ENCODE measurements at regions not wholly inside any gene's neighbourhood (a gene's known extent, or its start where the extent isn't known, plus 50 kb on each side); places are given as distances from the start of the nearest gene placed in this dataset.

DNA sequence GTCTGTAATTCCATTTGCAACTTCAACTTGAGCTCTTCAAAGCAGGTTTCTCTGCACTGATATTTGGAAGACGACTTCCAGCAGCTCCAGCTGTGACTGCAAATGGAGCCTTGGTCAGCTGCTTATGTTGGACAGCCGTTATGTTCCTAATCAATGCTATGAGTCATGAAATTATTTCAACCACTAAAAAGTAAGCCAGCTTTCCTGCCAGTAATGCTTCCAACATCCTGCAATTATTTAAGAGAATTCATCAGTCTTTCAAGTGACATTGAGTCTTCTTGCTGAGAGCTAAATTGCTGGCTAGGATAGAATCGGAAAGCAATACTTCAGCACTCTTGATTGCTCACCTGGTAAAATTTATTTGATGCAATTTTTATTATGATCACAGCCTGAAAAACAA lies 375.7 kb downstream of the MMUT start:
- 50 to 61% methylated on average over 3 of the region's 3 CpGs for WGBS, 2 donors
- no peaks in the 10 kb centered on the region for H3K27me3 ChIP-seq

DNA sequence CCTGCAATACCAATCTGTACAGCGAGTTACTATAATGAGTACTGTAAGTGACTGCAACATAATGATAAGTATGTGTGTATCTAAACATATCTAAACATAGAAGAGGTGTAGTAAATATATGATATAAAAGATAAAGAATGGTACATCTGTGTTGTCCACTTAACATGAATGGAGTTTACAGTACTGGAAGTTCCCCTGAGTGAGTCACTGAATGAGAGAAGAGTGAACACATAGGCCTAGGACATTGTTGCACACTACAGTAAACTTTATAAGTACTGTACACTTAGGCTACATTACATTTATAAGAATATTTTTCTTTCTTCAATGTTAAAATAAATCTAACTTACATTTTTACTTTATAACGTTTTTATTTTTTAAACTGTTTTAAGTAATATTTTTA lies 380.4 kb downstream of the MMUT start:
- H3K27me3 ChIP-seq, result no peaks in the 10 kb centered on the region
- H3K9me3 ChIP-seq, result peaks cover 0 to 4% (median 0%) of the 10 kb centered on the region in 4 donors
- no peaks in the 10 kb centered on the region for H3K4me1 ChIP-seq
- no peak overlapping the region for H3K4me3 ChIP-seq
- WGBS, 2 donors, result 75 to 82% methylated on average over 2 of the region's 2 CpGs
- no peak overlapping the region for H3K27ac ChIP-seq
- no peak for ATAC-seq (ENCODE audit: low FRiP score in 2 of 2)
- no peak for DNase-seq
- TF ChIP-seq POLR2AphosphoS5 (IDR thresholded peaks at IDR 0.05), result no peak
- TF ChIP-seq, protein P1, sequence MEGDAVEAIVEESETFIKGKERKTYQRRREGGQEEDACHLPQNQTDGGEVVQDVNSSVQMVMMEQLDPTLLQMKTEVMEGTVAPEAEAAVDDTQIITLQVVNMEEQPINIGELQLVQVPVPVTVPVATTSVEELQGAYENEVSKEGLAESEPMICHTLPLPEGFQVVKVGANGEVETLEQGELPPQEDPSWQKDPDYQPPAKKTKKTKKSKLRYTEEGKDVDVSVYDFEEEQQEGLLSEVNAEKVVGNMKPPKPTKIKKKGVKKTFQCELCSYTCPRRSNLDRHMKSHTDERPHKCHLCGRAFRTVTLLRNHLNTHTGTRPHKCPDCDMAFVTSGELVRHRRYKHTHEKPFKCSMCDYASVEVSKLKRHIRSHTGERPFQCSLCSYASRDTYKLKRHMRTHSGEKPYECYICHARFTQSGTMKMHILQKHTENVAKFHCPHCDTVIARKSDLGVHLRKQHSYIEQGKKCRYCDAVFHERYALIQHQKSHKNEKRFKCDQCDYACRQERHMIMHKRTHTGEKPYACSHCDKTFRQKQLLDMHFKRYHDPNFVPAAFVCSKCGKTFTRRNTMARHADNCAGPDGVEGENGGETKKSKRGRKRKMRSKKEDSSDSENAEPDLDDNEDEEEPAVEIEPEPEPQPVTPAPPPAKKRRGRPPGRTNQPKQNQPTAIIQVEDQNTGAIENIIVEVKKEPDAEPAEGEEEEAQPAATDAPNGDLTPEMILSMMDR (IDR thresholded peaks at IDR 0.05), result no peak
- TF ChIP-seq POLR2A (IDR thresholded peaks at IDR 0.05), result no peak
- no peak for TF ChIP-seq EP300 (IDR thresholded peaks at IDR 0.05)
- H3K36me3 ChIP-seq, result no peaks in the 10 kb centered on the region

More for the DNA sequence above, 375.7 kb downstream of the MMUT start:
- no peak overlapping the region for H3K27ac ChIP-seq
- TF ChIP-seq POLR2AphosphoS5 (IDR thresholded peaks at IDR 0.05) (no peak), POLR2A (IDR thresholded peaks at IDR 0.05) (no peak), EP300 (IDR thresholded peaks at IDR 0.05) (no peak)
- TF ChIP-seq, protein P1 (IDR thresholded peaks at IDR 0.05), result no peak
- no peak overlapping the region for H3K4me3 ChIP-seq
- no peaks in the 10 kb centered on the region for H3K36me3 ChIP-seq
- peaks cover 0 to 4% (median 0%) of the 10 kb centered on the region in 4 donors for H3K9me3 ChIP-seq
- no peak for ATAC-seq (ENCODE audit: low FRiP score in 2 of 2)
- no peaks in the 10 kb centered on the region for H3K4me1 ChIP-seq
- DNase-seq, result no peak

DNA sequence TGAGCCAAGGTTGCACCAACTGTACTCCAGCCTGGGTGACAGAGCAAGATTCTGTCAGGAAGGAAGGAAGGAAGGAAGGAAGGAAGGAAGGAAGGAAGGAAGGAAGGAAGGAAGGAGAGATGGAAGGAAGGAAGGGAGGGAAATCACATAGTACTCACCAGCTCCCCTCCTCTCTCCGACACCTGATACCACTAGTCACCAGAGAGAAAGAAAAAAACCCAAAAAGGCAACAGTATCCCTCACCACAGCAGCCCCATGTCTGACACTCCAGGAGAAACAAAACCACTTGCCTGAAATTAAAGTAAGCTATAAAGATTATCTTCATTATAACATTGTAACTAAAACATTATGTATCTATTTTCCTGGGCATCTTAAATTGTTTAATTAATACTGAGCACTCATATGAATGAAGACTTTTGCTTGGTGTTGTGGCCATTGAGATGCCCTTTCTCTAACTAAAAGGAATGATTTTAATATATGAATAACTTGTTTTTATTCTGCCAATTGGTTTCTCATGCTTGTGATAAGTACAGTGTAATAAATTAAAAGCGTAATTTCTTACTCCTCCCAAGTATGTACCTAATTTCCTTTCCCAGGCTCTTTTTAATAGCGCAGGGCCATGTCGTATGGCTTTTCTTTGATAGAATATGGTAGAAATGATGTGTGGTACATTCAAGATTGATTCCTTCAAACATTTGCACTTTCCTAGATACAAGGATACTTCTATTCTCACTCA lies 390.0 kb downstream of the MMUT start:
- 83 to 94% methylated on average over 4 of the region's 4 CpGs for WGBS, 2 donors
- no peak for ATAC-seq (ENCODE audit: low FRiP score in 2 of 2)
- no peaks in the 10 kb centered on the region for H3K9me3 ChIP-seq

DNA sequence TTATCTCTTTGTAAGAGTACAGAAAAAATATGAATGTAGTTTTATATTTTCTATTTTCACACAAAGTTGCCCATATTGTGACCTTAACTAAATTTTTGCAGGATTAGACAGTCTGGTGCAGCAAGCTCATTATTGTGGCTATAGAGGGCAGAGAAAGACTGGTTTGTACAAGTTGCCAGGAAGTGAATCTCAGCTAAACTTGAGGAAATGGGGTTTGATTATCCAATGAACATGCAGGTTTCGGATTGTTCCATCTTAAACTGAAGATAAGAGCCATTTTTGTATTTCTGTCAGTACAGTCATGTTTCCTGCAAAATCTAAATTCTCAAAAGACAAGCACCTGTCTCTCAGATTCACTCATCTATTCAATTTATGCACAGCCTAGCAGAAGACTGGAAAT lies 390.9 kb downstream of the MMUT start:
- Histone ChIP-seq H3K4me1 (no peaks in the 10 kb centered on the region), H3K9me3 (no peaks in the 10 kb centered on the region), H3K27me3 (no peaks in the 10 kb centered on the region), H3K4me3 (no peak overlapping the region), H3K27ac (no peak overlapping the region), H3K36me3 (no peaks in the 10 kb centered on the region)
- WGBS, 2 donors, result 50 to 87% methylated on average over 1 of the region's 1 CpG
- DNase-seq, result no peak
- TF ChIP-seq POLR2AphosphoS5 (IDR thresholded peaks at IDR 0.05) (no peak), POLR2A (IDR thresholded peaks at IDR 0.05) (no peak), EP300 (IDR thresholded peaks at IDR 0.05) (no peak)
- TF ChIP-seq, protein P1 (IDR thresholded peaks at IDR 0.05), result no peak
- ATAC-seq (ENCODE audit: low FRiP score in 2 of 2), result no peak

More for the DNA sequence above, 390.0 kb downstream of the MMUT start:
- no peaks in the 10 kb centered on the region for H3K4me1 ChIP-seq
- H3K27ac ChIP-seq, result no peak overlapping the region
- H3K4me3 ChIP-seq, result no peak overlapping the region
- H3K36me3 ChIP-seq, result no peaks in the 10 kb centered on the region
- no peak for DNase-seq
- TF ChIP-seq POLR2A (IDR thresholded peaks at IDR 0.05) (no peak), POLR2AphosphoS5 (IDR thresholded peaks at IDR 0.05) (no peak), EP300 (IDR thresholded peaks at IDR 0.05) (no peak)
- TF ChIP-seq, protein P1 (IDR thresholded peaks at IDR 0.05), result no peak
- H3K27me3 ChIP-seq, result no peaks in the 10 kb centered on the region

DNA sequence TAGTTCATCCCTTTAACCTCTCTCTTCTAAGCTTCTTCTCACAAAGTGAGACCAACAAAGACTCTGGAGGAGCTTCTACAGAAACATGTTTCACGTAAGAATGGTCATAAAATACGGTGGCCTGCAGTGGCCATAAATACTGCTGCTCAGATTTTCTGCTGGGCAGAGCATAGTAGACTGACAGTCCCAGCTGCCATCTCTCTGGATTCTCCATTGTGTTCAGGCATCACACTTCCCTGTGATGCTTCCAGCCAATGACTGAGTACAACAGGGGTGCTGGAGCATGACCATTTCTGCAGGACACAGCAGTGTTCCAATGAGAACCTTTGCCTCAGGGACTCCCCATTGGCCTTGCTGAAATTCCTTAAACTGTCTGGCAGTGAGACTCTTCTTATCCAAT lies 392.6 kb downstream of the MMUT start:
- ATAC-seq (ENCODE audit: low FRiP score in 2 of 2) (no peak), DNase-seq (no peak)
- no peaks in the 10 kb centered on the region for H3K27me3 ChIP-seq
- no peak overlapping the region for H3K27ac ChIP-seq
- H3K9me3 ChIP-seq, result no peaks in the 10 kb centered on the region
- TF ChIP-seq, protein P1 (IDR thresholded peaks at IDR 0.05), result no peak
- TF ChIP-seq EP300 (IDR thresholded peaks at IDR 0.05) (no peak), POLR2AphosphoS5 (IDR thresholded peaks at IDR 0.05) (no peak), POLR2A (IDR thresholded peaks at IDR 0.05) (no peak)
- H3K4me1 ChIP-seq, result no peaks in the 10 kb centered on the region
- 80 to 91% methylated on average over 2 of the region's 2 CpGs for WGBS, 2 donors
- H3K36me3 ChIP-seq, result no peaks in the 10 kb centered on the region
- no peak overlapping the region for H3K4me3 ChIP-seq
